H1 (cell line): ENCODE measurements at regions not wholly inside any gene's neighbourhood (a gene's known extent, or its start where the extent isn't known, plus 50 kb on each side); places are given as distances from the start of the nearest gene placed in this dataset.

Source experiments
- CTCF ChIA-PET: fragments of 300-600 bp; sonication (Branson Sonifier 250); formaldehyde crosslinking; loops from one replicate; lab custom pipeline; 2021; ENCODE audit not compliant: partially characterized antibody; lab: Charles Lee
- POLR2A ChIA-PET: fragments of 300-600 bp; sonication (Branson Sonifier 250); formaldehyde crosslinking; loops from one replicate; lab custom pipeline; 2021; ENCODE audit warnings: inconsistent platforms; ENCODE audit not compliant: partially characterized antibody; lab: Charles Lee
- DNase-seq, 2 experiments: peaks; one replicate each; pipeline versions ENCODE4 v3.0.0 to v3.0.0-alpha.2; 2010 to 2022; ENCODE audit warnings: low spot score in 2 of 2, low read depth in 1 of 2, mixed read lengths in 1 of 2
- FAIRE-seq: peaks from 2 replicates; lab custom pipeline; 2011; peaks lifted over from hg19 to GRCh38; lab: Jason Lieb, UNC
- H2AFZ ChIP-seq: 2 replicates; pipeline ENCODE4 v1.8.1; 2012; ENCODE audit warnings: low read length, inconsistent platforms
- H2AK5ac ChIP-seq: 2 replicates; pipeline ENCODE4 v1.6.1; 2013; ENCODE audit warnings: low read depth, low read length
- H2BK120ac ChIP-seq: replicated peaks from 2 replicates; pipeline ENCODE3; 2013; ENCODE audit warnings: low read depth, low read length, inconsistent platforms
- H2BK12ac ChIP-seq: 2 replicates; pipeline ENCODE4 v1.6.1; 2013; ENCODE audit warnings: low read depth, low read length
- H2BK15ac ChIP-seq: 2 replicates; pipeline ENCODE4 v1.6.1; 2013; ENCODE audit warnings: low read length
- H2BK20ac ChIP-seq: 2 replicates; pipeline ENCODE4 v1.6.1; 2013; ENCODE audit warnings: low read length
- H2BK5ac ChIP-seq: 2 replicates; pipeline ENCODE4 v1.6.1; 2013; ENCODE audit warnings: low read depth, low read length
- H3K14ac ChIP-seq: 2 replicates; pipeline ENCODE4 v1.6.1; 2013; ENCODE audit warnings: inconsistent platforms; ENCODE audit not compliant: insufficient read length
- H3K18ac ChIP-seq: 2 replicates; pipeline ENCODE4 v1.6.1; 2013; ENCODE audit warnings: low read length; ENCODE audit errors: extremely low read depth
- H3K23ac ChIP-seq: 2 replicates; pipeline ENCODE4 v1.6.1; 2013; ENCODE audit warnings: inconsistent platforms; ENCODE audit not compliant: insufficient read length
- H3K23me2 ChIP-seq: 2 replicates; pipeline ENCODE4 v1.6.1; 2013; ENCODE audit warnings: low read depth, low read length
- H3K27ac ChIP-seq: 2 replicates; pipeline ENCODE4 v1.6.1; 2011; ENCODE audit warnings: low read depth, low read length, inconsistent platforms
- H3K27me3 ChIP-seq, 4 experiments: replicated peaks in 1 of 4; 1 replicate in 1 of 4; 2 replicates in 3 of 4; pipeline versions ENCODE4 v1.6.1 to v1.8.1; 2011 to 2013; ENCODE audit warnings: low read length in 3 of 4, mild to moderate bottlenecking in 3 of 4, inconsistent platforms in 2 of 4, mixed read lengths in 2 of 4, moderate library complexity in 1 of 4; ENCODE audit not compliant: control insufficient read depth in 3 of 4, insufficient read depth in 3 of 4; ENCODE audit errors: extremely low read depth in 1 of 4
- H3K36me3 ChIP-seq, 4 experiments: 2 replicates each; pipeline versions ENCODE4 v1.6.1 to v1.8.1; 2011 to 2013; ENCODE audit warnings: mild to moderate bottlenecking in 4 of 4, low read length in 3 of 4, moderate library complexity in 2 of 4, control low read depth in 1 of 4, inconsistent platforms in 1 of 4; ENCODE audit not compliant: insufficient read depth in 4 of 4, control insufficient read depth in 2 of 4
- H3K4ac ChIP-seq: replicated peaks from 2 replicates; pipeline ENCODE3; 2013; ENCODE audit warnings: low read length, low read depth, mixed read lengths, inconsistent platforms; ENCODE audit not compliant: insufficient read length
- H3K4me1 ChIP-seq, 4 experiments: replicated peaks in 1 of 4; 1 replicate in 1 of 4; 2 replicates in 3 of 4; pipeline versions ENCODE4 v1.6.1 to v1.8.1; 2011 to 2013; ENCODE audit warnings: low read length in 3 of 4, inconsistent platforms in 2 of 4, mixed read lengths in 1 of 4; ENCODE audit not compliant: insufficient read depth in 4 of 4, control insufficient read depth in 3 of 4
- H3K4me2 ChIP-seq, 2 experiments: 2 replicates each; pipeline versions ENCODE4 v1.6.1 to v1.8.1; 2011 to 2013; ENCODE audit warnings: low read depth in 2 of 2, low read length in 2 of 2, control low read depth in 1 of 2, inconsistent platforms in 1 of 2, mild to moderate bottlenecking in 1 of 2; ENCODE audit not compliant: insufficient read depth in 1 of 2
- H3K4me3 ChIP-seq, 4 experiments: fragments of 200-600, 300-600 bp in 1 of 4; sonication (generic), shearing (Covaris generic), sonication (Bioruptor Twin) in 1 of 4; 2 replicates each; pipeline versions ENCODE4 v1.5.1 to v1.8.1; 2011 to 2016; ENCODE audit warnings: low read length in 4 of 4, low read depth in 3 of 4, control low read depth in 2 of 4, inconsistent platforms in 2 of 4, mild to moderate bottlenecking in 2 of 4, mixed read lengths in 1 of 4, moderate library complexity in 1 of 4; ENCODE audit not compliant: insufficient read depth in 2 of 4; ENCODE audit errors: extremely low read depth in 1 of 4
- H3K56ac ChIP-seq: replicated peaks from 2 replicates; pipeline ENCODE3; 2013; ENCODE audit warnings: low read depth, mild to moderate bottlenecking, mixed read lengths, low read length, inconsistent platforms; ENCODE audit not compliant: insufficient read length
- H3K79me1 ChIP-seq: 2 replicates; pipeline ENCODE4 v1.6.1; 2013; ENCODE audit warnings: low read depth, low read length, control low read depth
- H3K79me2 ChIP-seq, 2 experiments: 2 replicates each; pipeline versions ENCODE4 v1.6.1 to v1.8.1; 2012 to 2013; ENCODE audit warnings: low read length in 2 of 2, mild to moderate bottlenecking in 2 of 2, inconsistent platforms in 1 of 2; ENCODE audit not compliant: insufficient read depth in 2 of 2, control insufficient read depth in 1 of 2
- H3K9ac ChIP-seq, 4 experiments: replicated peaks in 1 of 4; 1 replicate in 1 of 4; 2 replicates in 3 of 4; pipeline versions ENCODE4 v1.6.1 to v1.8.1; 2011 to 2013; ENCODE audit warnings: low read depth in 3 of 4, low read length in 3 of 4, control low read depth in 2 of 4, mild to moderate bottlenecking in 2 of 4, moderate library complexity in 2 of 4, inconsistent platforms in 1 of 4; ENCODE audit errors: extremely low read depth in 1 of 4
- H3K9me3 ChIP-seq, 2 experiments: 2 replicates each; pipeline versions ENCODE4 v1.6.1 to v1.8.1; 2012 to 2013; ENCODE audit warnings: mild to moderate bottlenecking in 2 of 2, moderate library complexity in 2 of 2, control low read depth in 1 of 2, inconsistent platforms in 1 of 2, low read depth in 1 of 2, low read length in 1 of 2, mixed read lengths in 1 of 2; ENCODE audit not compliant: insufficient read depth in 2 of 2
- H4K20me1 ChIP-seq, 2 experiments: replicated peaks in 1 of 2; 2 replicates each; pipeline versions ENCODE3 to v1.8.1; 2011 to 2013; ENCODE audit warnings: inconsistent platforms in 2 of 2, low read length in 2 of 2, mild to moderate bottlenecking in 1 of 2; ENCODE audit not compliant: insufficient read depth in 2 of 2, control insufficient read depth in 1 of 2
- H4K5ac ChIP-seq: 2 replicates; pipeline ENCODE4 v1.6.1; 2013; ENCODE audit warnings: low read length, low read depth, mixed read lengths, inconsistent platforms; ENCODE audit not compliant: insufficient read length
- H4K8ac ChIP-seq: 2 replicates; pipeline ENCODE4 v1.8.0; 2013; ENCODE audit warnings: mild to moderate bottlenecking, moderate library complexity, low read length, inconsistent platforms; ENCODE audit not compliant: insufficient read depth; ENCODE audit errors: extremely low read depth
- H4K91ac ChIP-seq: replicated peaks from 2 replicates; pipeline ENCODE3; 2013; ENCODE audit warnings: low read length, mixed read lengths, inconsistent platforms; ENCODE audit not compliant: insufficient read length
- JUN ChIP-seq: IDR thresholded peaks from 2 replicates; pipeline ENCODE4 v1.6.1; 2011; ENCODE audit warnings: low read depth, mild to moderate bottlenecking, improper control_type of control experiment, low read length
- NRF1 ChIP-seq: IDR thresholded peaks from 2 replicates; pipeline ENCODE4 v1.6.1; 2011; ENCODE audit warnings: mild to moderate bottlenecking, low read depth, low read length, improper control_type of control experiment
- TAF7 ChIP-seq: optimal IDR thresholded peaks from 2 replicates; pipeline ENCODE3; 2011; ENCODE audit warnings: low read depth, mild to moderate bottlenecking, inconsistent platforms, low read length, moderate library complexity, borderline replicate concordance
- WGBS, 2 experiments: shearing (Covaris generic) in 1 of 2; methylation state at CpG; one replicate each; pipeline versions ENCODE4 v1.1.6 to v1.1.7; 2013 to 2015; ENCODE audit warnings: low lambda C conversion rate in 2 of 2, mixed read lengths in 2 of 2, inconsistent platforms in 1 of 2, low coverage in 1 of 2, missing lambda C conversion rate in 1 of 2; ENCODE audit not compliant: insufficient replicate concordance in 2 of 2, insufficient coverage in 1 of 2, insufficient read length in 1 of 2; ENCODE audit errors: extremely low coverage in 1 of 2, missing lambda C conversion rate in 1 of 2; 5-methylcytosine and 5-hydroxymethylcytosine counted together
- TF ChIP-seq, protein P1 (sequence below): IDR thresholded peaks from 2 replicates; pipeline ENCODE4 v1.6.1; 2011; ENCODE audit warnings: low read depth, mild to moderate bottlenecking, low read length; ENCODE audit not compliant: insufficient read depth

DNA sequence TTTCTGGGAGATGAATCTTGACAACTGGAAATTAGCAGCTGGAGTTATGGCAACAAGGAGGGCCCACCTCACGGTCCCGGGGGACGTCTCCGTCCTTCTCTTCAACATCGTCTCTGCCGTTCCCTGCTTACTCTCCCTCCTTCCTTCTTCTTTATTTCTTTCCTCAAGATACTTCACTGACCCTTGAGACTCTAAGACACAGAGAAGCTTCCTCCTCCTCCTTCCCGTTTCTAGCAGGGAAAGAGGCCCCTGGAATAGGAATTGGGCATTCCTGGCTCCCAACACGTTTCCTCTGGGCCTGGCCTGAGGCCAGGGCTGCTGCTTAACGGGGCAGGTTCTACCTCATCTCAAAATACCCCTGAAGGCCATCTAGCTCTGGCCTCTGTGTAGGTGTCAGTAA, 189.9 kb upstream of the GMDS start:
- H4K5ac ChIP-seq: no peak overlapping the region
- ChIA-PET POLR2A (no interaction called here), CTCF (interaction anchor here (0.9 to 4.9 kb wide), 3 partner anchors 11 to 40 kb away, joined by 3 to 39 read pairs (median 3); no protein-coding TSS in a partner anchor)
- TF ChIP-seq TAF7: no peak
- TF ChIP-seq, protein P1, sequence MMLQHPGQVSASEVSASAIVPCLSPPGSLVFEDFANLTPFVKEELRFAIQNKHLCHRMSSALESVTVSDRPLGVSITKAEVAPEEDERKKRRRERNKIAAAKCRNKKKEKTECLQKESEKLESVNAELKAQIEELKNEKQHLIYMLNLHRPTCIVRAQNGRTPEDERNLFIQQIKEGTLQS: no peak
- TF ChIP-seq NRF1: no peak
- TF ChIP-seq JUN: no peak

More for the DNA sequence above, 189.9 kb upstream of the GMDS start:
- Histone ChIP-seq H3K23me2 (no peaks in the 10 kb centered on the region), H3K23ac (no peak overlapping the region), H3K4me3 (no peak overlapping the region), H3K56ac (no peak overlapping the region), H3K27ac (no peak overlapping the region), H2AFZ (no peak overlapping the region), H3K9ac (no peak overlapping the region), H3K27me3 (no peaks in the 10 kb centered on the region), H3K18ac (no peak overlapping the region), H4K20me1 (no peaks in the 10 kb centered on the region), H3K4me1 (peaks cover 0 to 2% (median 0%) of the 10 kb centered on the region in 4 experiments; a peak in 1 of 7 replicates), H3K4me2 (no peak overlapping the region), H3K4ac (no peak overlapping the region), H3K9me3 (no peaks in the 10 kb centered on the region), H3K79me1 (no peaks in the 10 kb centered on the region), H2BK120ac (no peak overlapping the region), H2BK12ac (no peak overlapping the region), H3K36me3 (no peaks in the 10 kb centered on the region), H4K8ac (no peak overlapping the region), H2AK5ac (no peak overlapping the region), H3K14ac (no peak overlapping the region), H2BK20ac (no peak overlapping the region), H2BK15ac (no peak overlapping the region), H2BK5ac (no peak overlapping the region), H3K79me2 (no peaks in the 10 kb centered on the region), H4K91ac (no peak overlapping the region)
- 88% methylated on average over 9 of the region's 9 CpGs; no CpG with 5 or more reads in 1 of the 2 experiments for whole genome bisulfite sequencing, 2 experiments
- FAIRE-seq: no peak
- DNase-seq: no peak
